Esophagus squamous epithelium (tissue), 4 donors: ENCODE measurements at regions not wholly inside any gene's neighbourhood (a gene's known extent, or its start where the extent isn't known, plus 50 kb on each side); places are given as distances from the start of the nearest gene placed in this dataset.

Source experiments
- POLR2A ChIP-seq, 4 donors: fragments of 450-650 bp; IDR thresholded peaks; one replicate each; pipeline ENCODE4 v1.6.1; 2017; ENCODE audit warnings: antibody characterized with exemption in 4 of 4, mild to moderate bottlenecking in 4 of 4, moderate library complexity in 3 of 4
- TF ChIP-seq, protein P1 (sequence below), 6 experiments: fragments of 450-650 bp in 4 of 6; fragments of 200-600 bp in 2 of 6; sonication (generic) in 2 of 6; IDR thresholded peaks; one replicate each; pipeline ENCODE4 v1.5.1; 2016 to 2019; ENCODE audit warnings: antibody characterized with exemption in 6 of 6, mild to moderate bottlenecking in 4 of 6, moderate library complexity in 4 of 6

- TF ChIP-seq, protein P1, sequence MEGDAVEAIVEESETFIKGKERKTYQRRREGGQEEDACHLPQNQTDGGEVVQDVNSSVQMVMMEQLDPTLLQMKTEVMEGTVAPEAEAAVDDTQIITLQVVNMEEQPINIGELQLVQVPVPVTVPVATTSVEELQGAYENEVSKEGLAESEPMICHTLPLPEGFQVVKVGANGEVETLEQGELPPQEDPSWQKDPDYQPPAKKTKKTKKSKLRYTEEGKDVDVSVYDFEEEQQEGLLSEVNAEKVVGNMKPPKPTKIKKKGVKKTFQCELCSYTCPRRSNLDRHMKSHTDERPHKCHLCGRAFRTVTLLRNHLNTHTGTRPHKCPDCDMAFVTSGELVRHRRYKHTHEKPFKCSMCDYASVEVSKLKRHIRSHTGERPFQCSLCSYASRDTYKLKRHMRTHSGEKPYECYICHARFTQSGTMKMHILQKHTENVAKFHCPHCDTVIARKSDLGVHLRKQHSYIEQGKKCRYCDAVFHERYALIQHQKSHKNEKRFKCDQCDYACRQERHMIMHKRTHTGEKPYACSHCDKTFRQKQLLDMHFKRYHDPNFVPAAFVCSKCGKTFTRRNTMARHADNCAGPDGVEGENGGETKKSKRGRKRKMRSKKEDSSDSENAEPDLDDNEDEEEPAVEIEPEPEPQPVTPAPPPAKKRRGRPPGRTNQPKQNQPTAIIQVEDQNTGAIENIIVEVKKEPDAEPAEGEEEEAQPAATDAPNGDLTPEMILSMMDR (IDR thresholded peaks at IDR 0.05) = no peak
- TF ChIP-seq POLR2A (IDR thresholded peaks at IDR 0.05) = no peak
Measured at GRCh38 chr1:101723415-101723814, 273.3 kb downstream of the OLFM3 start.
